ENCODE measurements at regions not wholly inside any gene's neighbourhood (a gene's known extent, or its start where the extent isn't known, plus 50 kb on each side); places are given as distances from the start of the nearest gene placed in this dataset.

DNA sequence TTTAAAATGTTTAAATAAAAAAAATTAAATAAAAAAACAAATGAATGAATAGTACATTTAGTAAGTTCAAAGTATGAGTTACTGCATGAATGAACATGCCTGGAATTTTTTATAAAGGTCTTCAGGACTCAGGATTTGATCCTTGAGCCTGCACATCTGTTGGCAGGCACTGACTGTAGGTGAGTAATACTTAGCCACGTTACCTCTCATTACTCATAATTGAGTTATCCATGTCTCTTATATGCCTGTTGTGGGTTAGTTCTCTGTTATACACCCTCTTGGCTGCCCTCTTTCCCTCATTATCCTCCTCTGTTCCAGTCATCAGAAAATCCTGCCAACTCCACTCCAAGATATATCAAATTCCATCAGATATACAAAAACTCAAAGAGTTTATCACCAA is 276.0 kb downstream of the FBXW7 start:
- TF ChIP-seq, protein P1, sequence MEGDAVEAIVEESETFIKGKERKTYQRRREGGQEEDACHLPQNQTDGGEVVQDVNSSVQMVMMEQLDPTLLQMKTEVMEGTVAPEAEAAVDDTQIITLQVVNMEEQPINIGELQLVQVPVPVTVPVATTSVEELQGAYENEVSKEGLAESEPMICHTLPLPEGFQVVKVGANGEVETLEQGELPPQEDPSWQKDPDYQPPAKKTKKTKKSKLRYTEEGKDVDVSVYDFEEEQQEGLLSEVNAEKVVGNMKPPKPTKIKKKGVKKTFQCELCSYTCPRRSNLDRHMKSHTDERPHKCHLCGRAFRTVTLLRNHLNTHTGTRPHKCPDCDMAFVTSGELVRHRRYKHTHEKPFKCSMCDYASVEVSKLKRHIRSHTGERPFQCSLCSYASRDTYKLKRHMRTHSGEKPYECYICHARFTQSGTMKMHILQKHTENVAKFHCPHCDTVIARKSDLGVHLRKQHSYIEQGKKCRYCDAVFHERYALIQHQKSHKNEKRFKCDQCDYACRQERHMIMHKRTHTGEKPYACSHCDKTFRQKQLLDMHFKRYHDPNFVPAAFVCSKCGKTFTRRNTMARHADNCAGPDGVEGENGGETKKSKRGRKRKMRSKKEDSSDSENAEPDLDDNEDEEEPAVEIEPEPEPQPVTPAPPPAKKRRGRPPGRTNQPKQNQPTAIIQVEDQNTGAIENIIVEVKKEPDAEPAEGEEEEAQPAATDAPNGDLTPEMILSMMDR (conservative IDR thresholded peaks at IDR 0.05; ENCODE audit: low read length), result no peak
- no peak for TF ChIP-seq EZH2phosphoT487 (IDR thresholded peaks at IDR 0.05; ENCODE audit: borderline replicate concordance, low read depth, low read length)

Data from OCI-LY7 (cell line).